HG03064 (cell line): ENCODE measurements at regions not wholly inside any gene's neighbourhood (a gene's known extent, or its start where the extent isn't known, plus 50 kb on each side); places are given as distances from the start of the nearest gene placed in this dataset.
"Not testable (repeated sequence)": the region's sequence is repeated elsewhere in the genome, so short reads cannot be mapped to it uniquely, and the experiment has no call there.

Experiments
- ATAC-seq: cut with Tn5 transposase; IDR thresholded peaks from one replicate; pipeline ENCODE4 v1.9.1; 2021; ENCODE audit warnings: low read depth; ENCODE audit not compliant: unreplicated experiment

GRCh38 chr2:3116371-3116770, 261.2 kb downstream of the EIPR1 start:
- no peak for ATAC-seq

GRCh38 chr2:3115301-3116042, 262.1 kb downstream of the EIPR1 start:
- no peak for ATAC-seq

- ATAC-seq, result no peak
These were observed 263.0 kb downstream of the EIPR1 start for GRCh38 chr2:3114406-3115185.

GRCh38 chr2:3113769-3114168, 263.8 kb downstream of the EIPR1 start:
- no peak for ATAC-seq

GRCh38 chr2:3113122-3113521, 264.5 kb downstream of the EIPR1 start:
- ATAC-seq, result no peak

- ATAC-seq, result no peak
These were observed 265.1 kb downstream of the EIPR1 start for GRCh38 chr2:3112553-3112952.

- ATAC-seq, result no peak
These were observed 265.5 kb downstream of the EIPR1 start for GRCh38 chr2:3112131-3112530.

- no peak for ATAC-seq
These were observed 266.5 kb downstream of the EIPR1 start for GRCh38 chr2:3110994-3111666.

- no peak for ATAC-seq
These were observed 267.1 kb downstream of the EIPR1 start for GRCh38 chr2:3110555-3110954.

- no peak for ATAC-seq
These were observed 268.6 kb downstream of the EIPR1 start for GRCh38 chr2:3108710-3109702.

GRCh38 chr2:3108105-3108504, 269.5 kb downstream of the EIPR1 start:
- ATAC-seq, result no peak

- no peak for ATAC-seq
These were observed 270.1 kb downstream of the EIPR1 start for GRCh38 chr2:3107567-3107966.

GRCh38 chr2:3105814-3106569, 271.6 kb downstream of the EIPR1 start:
- ATAC-seq, result no peak

GRCh38 chr2:3104958-3105813, 272.4 kb downstream of the EIPR1 start:
- ATAC-seq, result not testable (repeated sequence)

- ATAC-seq, result no peak
These were observed 273.4 kb downstream of the EIPR1 start for GRCh38 chr2:3104261-3104660.

- no peak for ATAC-seq
These were observed 274.6 kb downstream of the EIPR1 start for GRCh38 chr2:3102922-3103569.

- ATAC-seq, result no peak
These were observed 275.3 kb downstream of the EIPR1 start for GRCh38 chr2:3102081-3102921.
